NCI-H2029 (cell line): ENCODE measurements at regions not wholly inside any gene's neighbourhood (a gene's known extent, or its start where the extent isn't known, plus 50 kb on each side); places are given as distances from the start of the nearest gene placed in this dataset.

Experiments
- DNase-seq: peaks from one replicate; lab custom pipeline; 2025; lab: John Stamatoyannopoulos, UW

DNA sequence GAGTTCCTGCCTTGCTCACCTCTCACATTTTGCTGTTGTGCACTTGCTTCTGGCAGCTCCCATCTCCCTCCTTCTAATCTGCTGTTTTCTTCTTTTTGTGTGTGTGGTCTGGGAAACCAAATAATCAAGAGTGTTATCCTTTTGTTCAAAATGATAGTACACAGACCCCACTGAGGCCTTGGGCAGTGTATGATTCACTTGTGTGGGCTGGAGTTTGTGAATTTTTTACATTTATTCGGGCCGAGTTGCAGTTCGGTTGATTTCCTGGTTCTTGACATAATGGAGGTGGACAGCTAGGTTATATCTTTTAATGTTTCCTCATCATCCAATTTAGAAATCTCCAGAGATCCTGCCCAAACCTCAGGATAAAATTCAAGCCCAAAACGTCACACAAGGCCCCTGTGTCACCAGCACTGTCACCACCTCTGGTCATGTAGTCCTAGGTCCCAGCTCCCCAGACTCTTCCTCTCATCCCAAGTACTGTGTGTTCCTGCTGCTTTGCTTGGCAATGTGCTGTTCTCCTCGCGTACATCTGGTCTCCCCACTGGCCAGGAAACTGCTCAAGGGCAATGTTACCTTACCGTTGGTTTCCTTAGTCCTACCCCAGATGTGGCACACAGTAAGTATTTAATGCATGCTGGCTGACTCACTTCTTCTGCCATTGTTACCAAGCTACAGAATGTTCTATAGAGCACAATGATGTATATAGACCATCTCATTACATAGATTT lies 55.7 kb upstream of the PHACTR2 start:
- no peak for DNase-seq

DNA sequence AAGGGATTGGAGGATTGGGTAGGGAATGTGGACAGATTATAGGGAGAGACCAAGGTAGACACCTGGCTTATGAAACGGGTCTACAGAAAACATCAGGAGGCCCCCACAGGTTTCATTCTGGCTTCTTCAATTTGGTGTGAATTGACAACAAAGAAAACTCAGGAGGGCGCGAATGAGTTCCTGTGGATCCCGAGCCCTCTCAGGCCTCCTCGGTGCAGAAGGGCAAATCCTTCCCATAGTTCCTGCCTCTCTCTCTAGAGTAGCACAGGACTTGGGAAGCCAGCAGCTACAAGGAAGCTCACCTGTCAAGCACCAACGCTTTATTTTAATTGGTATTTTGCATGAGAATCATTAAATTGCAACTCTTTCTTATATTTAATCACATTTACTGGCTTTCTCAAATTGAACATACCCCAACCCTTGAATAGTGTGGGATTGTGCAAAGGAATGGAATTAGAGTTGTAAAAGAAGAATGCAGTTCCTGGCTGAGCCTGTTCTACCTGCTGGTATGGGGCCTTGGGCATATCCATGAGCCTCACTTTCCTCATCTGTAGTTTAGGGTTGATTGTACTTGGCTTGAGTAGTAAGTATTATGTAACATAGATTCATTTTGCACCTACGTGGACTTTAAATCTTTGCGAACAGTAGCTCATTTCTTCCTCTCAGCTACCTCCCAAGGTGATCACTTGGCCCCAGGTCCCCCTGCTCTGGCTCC lies 56.4 kb upstream of the PHACTR2 start:
- no peak for DNase-seq

DNA sequence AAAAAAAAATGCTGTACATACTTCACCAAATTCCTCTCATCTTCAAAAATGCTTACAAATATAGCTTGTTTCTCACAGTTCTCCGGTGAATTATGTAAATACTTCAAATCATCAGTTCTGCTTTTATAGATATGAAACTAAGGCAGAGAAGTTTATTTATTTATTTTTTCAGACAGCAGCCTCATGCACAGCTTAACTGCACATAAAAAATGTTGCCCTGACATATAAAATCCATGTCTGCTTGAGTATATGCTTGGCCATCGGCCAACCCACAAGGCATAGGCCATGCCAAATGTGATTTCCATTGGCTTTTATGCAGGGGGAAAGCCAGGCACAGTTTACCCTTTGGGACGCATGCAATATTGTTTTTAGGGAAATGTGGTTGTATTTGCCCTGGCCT lies 57.3 kb upstream of the PHACTR2 start:
- DNase-seq: peak; percentile 18

DNA sequence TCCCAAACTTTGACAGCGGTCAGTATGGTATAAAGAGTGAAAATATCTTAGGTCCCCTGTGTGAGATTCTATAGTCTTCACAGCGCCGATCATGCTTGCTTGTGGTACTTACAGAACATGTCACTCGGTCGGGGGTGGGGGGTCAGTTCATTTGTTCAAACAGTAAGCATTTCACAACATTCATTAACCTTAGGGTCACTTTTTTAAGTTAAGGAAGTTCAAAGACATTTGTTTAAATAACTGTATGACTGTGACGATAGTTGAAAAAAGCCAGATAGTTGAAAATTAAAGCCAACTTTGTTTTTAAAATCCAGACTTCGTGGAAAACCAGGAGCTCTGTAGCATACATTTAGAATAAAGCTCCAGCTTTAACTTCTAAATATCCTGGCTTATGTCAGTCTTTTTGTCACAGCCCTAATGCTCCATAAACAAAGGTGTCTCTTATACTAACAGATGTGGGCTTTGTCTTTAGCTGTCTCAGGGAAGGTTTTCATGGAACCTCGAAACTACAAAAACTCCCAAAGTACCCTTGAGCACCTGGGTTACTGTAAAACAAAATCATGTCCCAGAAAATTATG lies 57.9 kb upstream of the PHACTR2 start:
- DNase-seq: no peak

DNA sequence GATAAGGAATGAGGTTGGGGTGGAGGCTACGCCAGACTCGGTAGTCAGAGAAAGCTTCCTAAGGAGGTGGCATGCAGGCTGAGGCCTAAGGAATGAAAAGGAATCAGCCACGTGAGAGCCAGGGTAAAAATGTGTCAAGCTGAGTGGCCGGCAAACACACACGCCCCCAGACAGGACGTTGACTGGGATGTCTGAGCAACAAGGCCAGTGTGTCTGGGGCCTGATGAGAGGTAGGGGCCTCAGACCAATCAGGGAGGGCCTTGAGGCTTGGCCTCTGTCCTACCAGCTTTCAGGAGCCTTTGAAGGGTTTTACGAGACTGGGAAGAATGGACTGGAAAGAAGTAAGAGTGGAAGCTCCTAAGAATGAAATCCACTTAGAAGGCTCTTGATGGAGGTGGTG lies 61.0 kb upstream of the PHACTR2 start:
- no peak for DNase-seq

DNA sequence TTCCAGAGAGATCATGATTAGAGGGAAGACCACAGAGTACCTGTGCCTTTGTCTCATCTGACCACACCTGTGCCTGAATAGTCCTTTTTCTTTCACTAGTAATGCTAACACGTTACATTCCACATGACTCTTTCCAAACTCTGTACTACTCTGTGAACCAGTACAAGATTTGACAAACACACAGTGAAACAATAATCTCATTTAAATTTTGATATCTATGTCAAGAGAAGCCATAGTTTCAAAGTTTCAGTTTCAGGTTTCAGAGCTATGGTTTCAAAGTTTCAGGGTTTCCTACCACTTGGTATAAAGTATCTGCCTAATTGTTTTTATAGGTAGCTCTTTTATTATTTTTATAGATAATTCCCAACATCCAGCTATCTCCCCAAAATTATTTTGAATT lies 62.0 kb upstream of the PHACTR2 start:
- no peak for DNase-seq

DNA sequence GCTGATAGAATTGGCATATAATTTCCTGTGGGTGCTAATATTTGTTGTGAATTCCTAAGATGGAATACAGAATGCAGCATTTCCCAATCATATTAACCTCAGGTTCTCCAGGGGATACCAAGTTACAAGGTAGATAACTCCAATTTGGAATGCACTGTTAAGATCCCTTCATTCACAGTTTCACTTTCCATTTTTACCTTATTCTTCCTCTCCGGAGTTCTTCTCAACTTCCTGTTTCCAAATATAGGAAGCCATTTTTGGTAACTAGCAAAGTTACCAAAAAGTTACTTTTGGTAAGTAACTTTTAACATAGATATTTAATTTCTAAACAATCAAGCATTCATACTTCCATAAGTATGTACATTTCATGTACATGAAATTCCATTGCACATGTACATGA lies 63.5 kb upstream of the PHACTR2 start:
- DNase-seq: no peak

DNA sequence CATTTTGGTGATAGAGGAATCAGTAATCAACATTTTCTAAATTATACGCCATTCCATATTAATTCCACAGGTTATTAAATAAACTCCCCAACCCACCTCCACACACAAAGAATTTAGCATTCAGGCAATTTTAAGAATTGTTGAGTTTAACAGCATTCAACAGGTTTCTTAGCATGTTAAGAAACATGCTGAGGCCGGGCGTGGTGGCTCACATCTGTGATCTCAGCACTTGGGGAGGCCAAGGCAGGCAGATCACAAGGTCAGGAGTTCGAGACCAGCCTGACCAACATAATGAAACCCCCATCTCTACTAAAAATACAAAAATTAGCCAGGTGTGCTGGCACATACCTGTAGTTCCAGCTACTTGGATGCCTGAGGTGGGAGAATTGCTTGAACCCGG lies 64.0 kb upstream of the PHACTR2 start:
- no peak for DNase-seq

DNA sequence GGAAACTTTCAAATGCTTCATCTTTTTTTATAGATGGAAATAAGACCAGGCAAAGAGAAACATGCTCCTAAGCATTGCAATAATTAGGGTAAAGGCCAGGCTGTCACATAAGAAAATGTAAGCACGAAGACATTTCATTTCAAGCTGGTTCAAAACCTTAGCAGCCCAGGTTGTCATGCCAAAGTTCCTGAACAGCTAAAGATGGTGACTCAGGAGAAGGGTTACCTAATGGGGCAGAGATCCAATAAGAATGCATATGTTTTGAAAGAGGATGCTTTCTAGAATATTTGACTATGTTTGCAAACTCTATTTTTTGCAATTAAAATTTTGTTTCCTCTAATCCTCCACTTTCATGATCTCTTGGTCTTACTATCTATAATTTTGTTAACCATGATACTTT lies 65.6 kb upstream of the PHACTR2 start:
- DNase-seq: no peak

DNA sequence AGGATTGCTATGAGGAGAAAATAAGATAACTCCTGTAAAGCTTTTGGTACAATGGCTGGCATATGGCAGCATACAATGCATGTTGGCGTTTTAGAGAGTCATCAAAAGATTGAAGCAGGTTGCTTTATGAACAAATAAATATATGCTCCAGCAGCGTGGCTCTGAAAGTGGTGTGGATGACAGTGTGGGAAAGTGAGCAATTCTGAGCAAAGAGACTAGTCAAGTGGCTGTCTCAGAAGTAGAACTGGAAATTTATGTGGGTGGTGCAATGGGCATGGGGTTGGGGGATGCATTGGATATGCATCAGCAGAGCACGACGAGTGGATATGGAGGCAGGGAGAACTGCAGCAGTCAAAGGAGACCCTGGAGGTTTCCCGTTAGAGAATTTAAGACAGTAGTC lies 66.2 kb upstream of the PHACTR2 start:
- no peak for DNase-seq

DNA sequence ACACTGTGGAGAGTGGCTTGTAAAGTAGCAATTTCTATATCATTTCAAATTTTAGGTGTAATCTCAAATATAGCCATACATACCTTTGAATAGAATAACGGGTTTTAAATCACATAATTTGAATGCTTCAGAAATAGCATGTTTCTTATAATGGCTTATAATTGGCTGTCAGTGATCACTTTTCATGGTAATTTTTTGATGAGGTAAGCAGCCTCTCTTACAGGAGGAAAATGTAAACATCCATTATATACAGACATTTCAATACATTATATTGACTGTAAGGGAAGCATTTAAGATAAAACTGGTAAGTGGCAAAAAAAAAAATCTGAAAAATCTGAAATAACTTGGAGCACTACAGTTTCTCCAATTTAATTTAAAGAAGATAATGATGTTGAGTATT lies 67.8 kb upstream of the PHACTR2 start:
- DNase-seq: no peak

DNA sequence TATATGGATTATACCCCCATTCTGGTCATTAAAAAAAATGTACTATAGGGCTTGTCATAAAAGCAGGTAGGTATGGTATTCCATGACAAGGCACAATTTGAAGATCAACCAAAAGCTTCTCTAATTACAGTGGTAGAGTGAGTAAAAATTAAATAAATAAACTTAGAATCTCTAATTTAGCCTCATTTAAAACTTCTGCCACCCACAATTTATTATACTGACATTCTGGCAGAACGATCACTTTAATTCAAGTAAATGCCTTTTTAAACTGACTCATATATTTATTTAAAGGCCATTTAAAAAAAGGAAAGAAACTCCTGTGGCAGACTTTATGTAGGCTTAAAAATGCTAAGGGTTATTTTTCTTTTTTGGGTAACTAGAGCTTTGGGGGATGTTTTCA lies 68.3 kb upstream of the PHACTR2 start:
- no peak for DNase-seq

DNA sequence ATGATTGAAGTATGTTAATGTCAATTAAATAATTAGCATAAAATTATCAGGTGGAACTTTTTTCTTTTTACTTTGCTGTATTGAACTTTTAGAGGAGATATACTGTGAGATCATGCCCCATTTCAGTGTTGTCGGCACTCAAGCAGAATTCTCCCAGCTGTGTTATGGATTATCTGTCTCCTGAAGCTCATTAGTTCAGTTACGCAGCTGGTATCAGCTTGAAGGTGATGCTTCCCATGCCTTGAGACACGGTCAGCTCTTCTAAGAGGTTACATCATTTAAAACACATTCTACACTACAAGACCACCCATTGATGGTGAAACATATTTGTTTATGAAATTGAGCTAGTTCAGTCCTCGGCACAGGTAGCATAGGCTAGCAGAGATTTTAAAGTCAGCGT lies 68.9 kb upstream of the PHACTR2 start:
- no peak for DNase-seq

DNA sequence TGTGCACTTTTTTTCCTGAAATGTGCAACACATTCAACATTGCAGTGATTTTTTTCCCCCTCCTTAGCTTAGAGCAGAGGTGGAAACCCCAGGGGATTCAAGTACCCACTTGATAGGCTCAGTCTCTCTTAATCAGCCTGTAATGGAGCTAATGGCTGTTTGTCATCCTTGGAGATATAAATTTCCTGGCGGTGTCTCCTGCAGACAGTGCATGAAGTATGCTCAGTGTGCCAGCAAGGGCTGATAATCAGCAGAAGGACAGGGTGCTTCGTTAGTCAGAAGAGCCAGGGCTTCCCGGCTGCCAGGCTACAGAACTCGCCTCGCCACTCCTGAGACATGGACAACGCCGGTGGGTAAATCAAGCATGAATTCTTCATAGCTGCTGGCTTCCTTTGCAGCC lies 69.8 kb upstream of the PHACTR2 start:
- no peak for DNase-seq

DNA sequence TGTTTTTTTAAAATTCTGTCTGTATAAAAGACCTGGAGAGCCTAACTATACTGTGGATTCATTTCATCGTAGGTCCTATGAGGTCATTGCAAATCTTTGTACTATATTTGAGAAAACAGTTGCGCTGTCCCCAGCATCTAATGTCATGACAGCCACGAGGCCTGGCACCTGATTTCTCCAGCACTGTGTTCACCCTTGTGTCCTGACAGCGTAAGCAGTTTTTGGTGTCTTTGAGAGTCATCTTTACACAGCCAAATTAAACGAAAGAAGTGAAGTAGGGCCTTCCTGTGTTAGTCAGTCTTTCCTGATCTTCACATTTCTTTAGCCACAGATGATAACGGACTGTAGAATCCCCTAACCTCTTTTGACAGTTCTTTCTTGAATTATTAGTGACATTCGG lies 70.6 kb upstream of the PHACTR2 start:
- DNase-seq: no peak

DNA sequence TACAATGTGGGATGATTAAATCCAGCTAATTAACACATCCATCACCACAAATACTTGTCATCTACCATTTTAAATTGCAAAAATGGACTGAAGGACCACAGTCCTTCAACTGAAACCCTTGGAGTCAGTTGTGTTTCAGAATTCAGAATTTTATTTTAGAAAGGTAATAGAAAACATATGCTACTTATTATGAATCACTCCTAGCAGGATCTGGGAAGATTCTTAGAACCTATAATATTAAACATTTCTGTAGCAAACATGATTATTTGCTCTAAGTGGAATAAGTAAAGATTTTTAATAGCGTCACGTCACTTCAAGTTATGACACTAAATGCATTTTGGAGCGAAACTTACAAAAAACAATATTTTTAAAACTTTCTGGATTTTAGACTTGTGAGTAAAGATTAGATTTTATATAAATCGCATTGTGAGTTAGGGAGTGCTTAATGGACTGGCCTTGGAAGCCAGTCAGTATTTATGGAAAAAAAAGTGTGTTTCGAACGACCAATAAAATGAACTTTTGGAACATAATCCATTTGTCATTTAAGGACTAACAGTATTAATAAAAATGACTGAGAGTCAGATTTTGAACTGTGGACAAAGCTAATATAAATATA lies 71.8 kb upstream of the PHACTR2 start:
- DNase-seq: no peak

DNA sequence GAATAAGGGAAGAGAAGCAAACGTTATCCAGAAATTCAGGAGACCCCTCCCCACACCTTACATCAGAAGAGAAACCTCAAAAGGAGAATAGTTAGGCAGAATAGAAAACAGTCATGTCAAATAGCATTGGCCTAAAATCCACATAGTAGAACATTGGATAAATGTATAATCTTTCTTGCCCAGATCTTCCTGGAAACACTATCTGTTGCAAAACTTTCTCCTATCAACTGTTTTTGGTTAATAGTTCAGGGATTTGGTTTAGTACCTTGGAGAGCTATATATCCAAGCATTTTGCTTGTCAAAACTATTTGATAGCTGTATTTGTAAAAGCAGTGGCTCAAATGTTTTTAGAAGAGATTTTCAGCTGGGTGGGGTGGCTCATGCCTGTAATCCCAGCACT lies 74.3 kb upstream of the PHACTR2 start:
- DNase-seq: no peak

DNA sequence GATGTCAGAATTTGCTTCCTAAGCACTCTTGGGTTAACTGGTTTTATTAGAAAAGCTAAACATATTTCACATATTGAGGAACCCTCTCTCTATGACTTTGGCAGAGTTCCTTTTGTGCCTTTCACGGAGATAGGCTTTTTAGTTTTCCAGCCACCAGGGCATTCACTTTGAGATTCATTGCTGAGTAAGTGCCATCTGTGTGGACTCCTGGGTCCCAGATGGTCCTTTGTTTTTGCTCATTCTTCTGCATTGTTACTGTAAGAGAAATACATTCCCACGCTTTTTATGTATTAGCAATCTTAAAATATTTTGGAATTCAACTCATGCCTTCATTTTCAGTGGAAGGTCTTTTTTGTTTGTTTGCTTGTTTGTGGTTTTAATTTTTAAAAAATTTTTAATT lies 76.3 kb upstream of the PHACTR2 start:
- DNase-seq: no peak

DNA sequence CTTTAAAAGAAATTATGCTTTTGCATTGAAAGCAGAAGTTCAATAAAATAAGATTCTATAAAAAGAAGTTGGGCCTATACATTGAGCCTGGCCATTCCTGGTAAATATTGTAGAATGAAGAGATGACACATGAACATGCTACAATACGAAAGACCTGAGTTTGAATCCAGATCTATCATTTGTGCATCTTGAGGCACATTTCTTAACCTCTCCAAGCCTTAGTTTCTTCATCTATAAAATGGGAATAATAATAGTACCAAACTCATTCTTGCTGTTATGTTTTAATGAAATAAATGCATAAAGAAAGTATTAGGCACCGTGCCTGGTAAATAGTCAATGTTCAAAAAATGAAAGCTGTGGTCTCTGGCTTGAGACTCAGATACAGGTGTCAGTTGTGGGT lies 76.9 kb upstream of the PHACTR2 start:
- DNase-seq: no peak

DNA sequence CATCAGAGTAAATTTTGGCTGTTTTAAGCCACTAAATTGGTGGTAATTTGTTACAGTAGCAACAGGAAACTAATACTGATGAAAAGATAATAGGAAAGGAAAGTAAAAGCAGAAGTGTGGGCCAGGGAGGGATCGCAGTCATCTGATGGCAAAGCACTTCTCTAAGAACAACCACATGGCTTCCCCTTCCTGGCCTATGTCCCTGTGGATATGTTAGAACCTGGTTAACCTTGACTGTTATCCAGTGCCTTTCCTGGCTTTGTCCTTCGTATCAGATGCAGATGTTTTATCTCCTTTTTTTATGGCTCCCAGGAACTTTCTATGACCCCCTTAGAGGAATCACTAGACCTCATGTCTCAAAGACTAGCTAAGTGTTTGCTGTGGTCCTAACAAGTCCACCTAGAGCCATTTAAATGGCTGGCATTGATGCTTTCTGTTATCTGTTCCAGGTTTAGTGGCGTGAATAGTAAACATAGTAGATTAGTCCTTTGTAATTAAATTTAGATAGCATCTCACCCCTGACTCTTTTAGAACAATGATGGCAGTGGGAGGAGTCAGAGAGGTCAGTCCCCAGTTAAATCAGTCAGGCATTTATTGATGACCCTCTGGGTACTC lies 79.2 kb upstream of the PHACTR2 start:
- no peak for DNase-seq

DNA sequence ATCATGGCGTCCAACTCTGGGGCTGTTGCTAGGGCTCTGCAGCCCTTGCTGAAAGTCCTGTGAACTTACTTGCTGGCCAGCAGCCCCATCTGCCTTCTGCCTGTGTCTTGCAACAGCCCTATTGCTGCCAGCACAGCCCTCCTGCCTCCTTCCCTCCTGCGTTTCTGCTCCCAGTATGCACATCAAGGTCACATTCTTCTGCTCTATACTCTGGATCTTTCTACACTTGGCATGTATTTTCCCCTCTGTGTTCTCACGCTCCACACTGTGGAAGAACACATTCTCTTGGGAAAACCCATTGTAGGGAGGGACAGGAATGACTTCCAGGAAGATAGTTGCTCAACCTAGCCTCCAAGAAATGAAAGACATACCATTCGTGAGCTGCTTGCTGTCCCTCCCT lies 80.9 kb upstream of the PHACTR2 start:
- DNase-seq: no peak

DNA sequence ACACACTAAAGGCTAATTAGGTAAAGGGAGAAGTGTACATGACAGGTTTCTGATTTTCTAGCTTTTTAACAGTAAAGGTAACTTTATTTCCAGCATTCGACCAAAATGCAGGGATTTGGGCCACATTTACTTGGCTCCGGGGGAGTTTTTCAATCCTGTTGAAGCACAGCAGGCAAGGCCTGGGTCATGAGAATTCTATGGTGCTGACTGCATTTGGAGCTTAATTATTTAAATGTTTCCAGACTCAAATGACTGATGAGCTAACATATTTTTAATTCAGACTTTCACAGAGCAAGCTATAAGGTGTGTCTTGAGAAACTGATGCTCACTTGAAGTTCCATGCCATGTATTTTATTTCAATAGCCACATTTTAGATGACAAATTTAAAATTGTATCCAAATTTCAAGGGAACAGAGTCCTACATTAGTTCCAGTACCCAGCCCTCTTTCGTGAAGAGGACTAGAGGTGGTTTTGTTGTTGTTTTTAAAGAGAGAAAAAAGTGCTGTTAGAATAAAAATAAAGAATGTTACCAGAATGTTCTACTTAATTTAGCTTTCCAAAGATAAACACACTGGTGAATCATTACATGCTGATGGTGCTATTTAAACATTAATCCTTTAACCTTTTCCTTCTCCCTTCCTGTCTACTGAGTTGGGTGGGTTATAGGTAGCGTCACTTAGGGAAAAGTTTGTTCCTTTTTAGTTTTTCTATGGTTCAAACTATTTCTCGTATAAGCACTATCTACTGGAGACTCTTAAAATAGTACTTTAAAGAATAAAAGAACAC lies 82.3 kb upstream of the PHACTR2 start:
- no peak for DNase-seq
